ENCODE measurements at regions not wholly inside any gene's neighbourhood (a gene's known extent, or its start where the extent isn't known, plus 50 kb on each side); places are given as distances from the start of the nearest gene placed in this dataset.

- TF ChIP-seq HNRNPLL (IDR thresholded peaks at IDR 0.05; ENCODE audit: low read depth, low read length, poor library complexity, severe bottlenecking) (no peak), CREBBP (IDR thresholded peaks at IDR 0.05; ENCODE audit: low read depth, low read length) (no peak), FUS (optimal IDR thresholded peaks at IDR 0.05; ENCODE audit: low read depth, low read length) (no peak), GABPA (tag; conservative IDR thresholded peaks at IDR 0.05; ENCODE audit: low read depth) (no peak), FOXA1 (IDR thresholded peaks at IDR 0.05; ENCODE audit: borderline replicate concordance) (no peak), CEBPB (tag; IDR thresholded peaks at IDR 0.05) (no peak), ZNF408 (CRISPR knock-in tag; IDR thresholded peaks at IDR 0.05; ENCODE audit: low read depth) (no peak)
Observed at GRCh38 chr10:113345826-113346624, 206.8 kb upstream of the HABP2 start.

Measured in K562 (cell line).